Neural crest cell (in vitro differentiated cells): ENCODE measurements at regions not wholly inside any gene's neighbourhood (a gene's known extent, or its start where the extent isn't known, plus 50 kb on each side); places are given as distances from the start of the nearest gene placed in this dataset.

ENCODE experiments used
- DNase-seq: peaks from one replicate; pipeline ENCODE4 v3.0.0; 2021; ENCODE audit warnings: low read depth, mixed read lengths, low spot score
- H3K27ac Mint-ChIP-seq: one replicate; pipeline ENCODE4 v1.8.0; 2021; ENCODE audit warnings: mild to moderate bottlenecking, mixed read lengths; ENCODE audit not compliant: unreplicated experiment
- H3K27me3 Mint-ChIP-seq: 2 replicates; pipeline ENCODE4 v1.8.0; 2021; ENCODE audit warnings: low read depth, mild to moderate bottlenecking, mixed read lengths
- H3K36me3 Mint-ChIP-seq: 2 replicates; pipeline ENCODE4 v1.8.0; 2021; ENCODE audit warnings: low read depth, mild to moderate bottlenecking, mixed read lengths
- H3K4me1 Mint-ChIP-seq: 2 replicates; pipeline ENCODE4 v1.8.0; 2021; ENCODE audit warnings: mixed read lengths
- H3K4me3 Mint-ChIP-seq: one replicate; pipeline ENCODE4 v1.8.0; 2021; ENCODE audit warnings: mild to moderate bottlenecking, mixed read lengths
- H3K9me3 Mint-ChIP-seq: 2 replicates; pipeline ENCODE4 v1.8.0; 2021; ENCODE audit warnings: mixed read lengths
- CTCF ChIP-seq: fragments of 200-600 bp; sonication (generic); conservative IDR thresholded peaks from 2 replicates; pipeline ENCODE4 v1.5.0; 2021; ENCODE audit warnings: antibody characterized with exemption, mild to moderate bottlenecking

- DNase-seq, result no peak
Observed at GRCh38 chr5:155089643-155090042, 76.1 kb downstream of the KIF4B start.

GRCh38 chr5:155091063-155091648 is 77.6 kb downstream of the KIF4B start:
- Mint-ChIP-seq H3K27ac (no peak overlapping the region), H3K27me3 (peaks cover 3% of the 10 kb centered on the region), H3K4me1 (no peaks in the 10 kb centered on the region), H3K9me3 (no peaks in the 10 kb centered on the region), H3K4me3 (no peak overlapping the region), H3K36me3 (no peaks in the 10 kb centered on the region)
- TF ChIP-seq CTCF, result no peak
- no peak for DNase-seq

More at GRCh38 chr5:155089643-155090042, 76.1 kb downstream of the KIF4B start:
- Mint-ChIP-seq H3K27ac (no peak overlapping the region), H3K4me3 (no peak overlapping the region), H3K9me3 (no peaks in the 10 kb centered on the region), H3K4me1 (no peaks in the 10 kb centered on the region), H3K36me3 (no peaks in the 10 kb centered on the region), H3K27me3 (peaks cover 7% of the 10 kb centered on the region)
- no peak for TF ChIP-seq CTCF

GRCh38 chr5:155091768-155092717 is 78.5 kb downstream of the KIF4B start:
- Mint-ChIP-seq H3K4me3 (no peak overlapping the region), H3K4me1 (no peaks in the 10 kb centered on the region), H3K36me3 (no peaks in the 10 kb centered on the region), H3K9me3 (no peaks in the 10 kb centered on the region), H3K27ac (no peak overlapping the region), H3K27me3 (peaks cover 3% of the 10 kb centered on the region)
- no peak for TF ChIP-seq CTCF
- no peak for DNase-seq

GRCh38 chr5:155094455-155094854 is 80.9 kb downstream of the KIF4B start:
- Mint-ChIP-seq H3K4me1 (no peaks in the 10 kb centered on the region), H3K4me3 (no peak overlapping the region), H3K27ac (no peak overlapping the region), H3K36me3 (no peaks in the 10 kb centered on the region), H3K9me3 (no peaks in the 10 kb centered on the region), H3K27me3 (peaks cover 6% of the 10 kb centered on the region)
- DNase-seq, result no peak
- TF ChIP-seq CTCF, result no peak

- Mint-ChIP-seq H3K4me3 (no peak overlapping the region), H3K36me3 (no peaks in the 10 kb centered on the region), H3K27me3 (peaks cover 6% of the 10 kb centered on the region), H3K9me3 (no peaks in the 10 kb centered on the region), H3K4me1 (no peaks in the 10 kb centered on the region), H3K27ac (no peak overlapping the region)
- no peak for DNase-seq
- no peak for TF ChIP-seq CTCF
Observed at GRCh38 chr5:155097995-155098394, 84.4 kb downstream of the KIF4B start.
